Spleen (tissue), 11 donors: ENCODE measurements at regions not wholly inside any gene's neighbourhood (a gene's known extent, or its start where the extent isn't known, plus 50 kb on each side); places are given as distances from the start of the nearest gene placed in this dataset.

Experiments used
- DNase-seq: peaks from one replicate; pipeline ENCODE4 v3.0.0-alpha.2; 2020
- H3K27ac ChIP-seq, 8 donors: fragments of 200-600 bp; sonication (generic) in 7 of 8; 1 replicate in 4 of 8; 2 replicates in 4 of 8; pipeline versions ENCODE4 v1.5.0 to v1.8.0; 2016 to 2021; ENCODE audit warnings: inconsistent platforms in 4 of 8, mild to moderate bottlenecking in 4 of 8, moderate library complexity in 1 of 8
- H3K27me3 ChIP-seq, 7 donors: fragments of 200-600 bp; sonication (generic) in 6 of 7; replicated peaks in 1 of 7; 1 replicate in 4 of 7; 2 replicates in 3 of 7; pipeline versions ENCODE4 v1.5.0 to v1.8.0; 2016 to 2021; ENCODE audit warnings: inconsistent platforms in 3 of 7, mild to moderate bottlenecking in 1 of 7
- H3K36me3 ChIP-seq, 6 donors: fragments of 200-600 bp; sonication (generic) in 5 of 6; 1 replicate in 4 of 6; 2 replicates in 2 of 6; pipeline versions ENCODE4 v1.5.0 to v1.8.0; 2016 to 2021; ENCODE audit warnings: inconsistent platforms in 2 of 6
- H3K4me1 ChIP-seq, 6 donors: fragments of 200-600 bp; sonication (generic) in 5 of 6; 1 replicate in 3 of 6; 2 replicates in 3 of 6; pipeline versions ENCODE4 v1.5.0 to v1.8.0; 2016 to 2021; ENCODE audit warnings: inconsistent platforms in 3 of 6
- H3K4me3 ChIP-seq, 8 donors: fragments of 200-600 bp; sonication (generic) in 7 of 8; 1 replicate in 4 of 8; 2 replicates in 4 of 8; pipeline versions ENCODE4 v1.5.0 to v1.8.0; 2016 to 2021; ENCODE audit warnings: inconsistent platforms in 4 of 8, mild to moderate bottlenecking in 4 of 8, moderate library complexity in 2 of 8
- H3K9me3 ChIP-seq, 8 donors: fragments of 200-600 bp; sonication (generic) in 7 of 8; 1 replicate in 4 of 8; 2 replicates in 4 of 8; pipeline versions ENCODE4 v1.5.0 to v1.8.0; 2016 to 2021; ENCODE audit warnings: inconsistent platforms in 4 of 8
- POLR2A ChIP-seq, 3 donors: fragments of 450-650 bp; IDR thresholded peaks; one replicate each; pipeline ENCODE4 v1.5.1; 2017; ENCODE audit warnings: antibody characterized with exemption in 3 of 3, mild to moderate bottlenecking in 1 of 3
- POLR2AphosphoS5 ChIP-seq, 3 donors: sonication (generic); formaldehyde crosslinking; IDR thresholded peaks; one replicate each; pipeline ENCODE4 v1.5.1; 2017; ENCODE audit warnings: antibody characterized with exemption in 3 of 3
- WGBS, 5 donors: extraction: QIAGEN DNeasy Blood & Tissue Kit in 3 of 5; methylation state at CpG; one replicate each; pipeline versions ENCODE4 v1.1.5 to v1.1.7; 2013 to 2018; 5-methylcytosine and 5-hydroxymethylcytosine counted together
- intact Hi-C: fragments of 100-400 bp; cut with DNase I; formaldehyde crosslinking; loops from one replicate; pipeline ENCODE4 v1.15.0; 2023; ENCODE audit warnings: low total_unique reads
- TF ChIP-seq, protein P1 (sequence below), 11 experiments: fragments of 200-600 bp in 7 of 11; fragments of 450-650 bp in 4 of 11; sonication (generic) in 4 of 11; IDR thresholded peaks in 8 of 11; conservative IDR thresholded peaks in 3 of 11; 1 replicate in 7 of 11; 2 replicates in 4 of 11; pipeline versions ENCODE4 v1.4.0 to v1.8.0; 2016 to 2021; ENCODE audit warnings: antibody characterized with exemption in 11 of 11, inconsistent platforms in 4 of 11, mild to moderate bottlenecking in 1 of 11
- donor health status: healthy with polysubstance abuse.
- donor health status: DM: no; HTN: no; CAD: no; lungs with moderate emphysema.
- donor health status: DM: no; HTN: no; CAD: no.
- donor health status: Bipolar disorder and iron deficiency.
- donor health status: healthy.
- donor health status: DM: no; HTN: no; CAD: no.
- donor health status: DM: yes; HTN: yes; CAD: no.

DNA sequence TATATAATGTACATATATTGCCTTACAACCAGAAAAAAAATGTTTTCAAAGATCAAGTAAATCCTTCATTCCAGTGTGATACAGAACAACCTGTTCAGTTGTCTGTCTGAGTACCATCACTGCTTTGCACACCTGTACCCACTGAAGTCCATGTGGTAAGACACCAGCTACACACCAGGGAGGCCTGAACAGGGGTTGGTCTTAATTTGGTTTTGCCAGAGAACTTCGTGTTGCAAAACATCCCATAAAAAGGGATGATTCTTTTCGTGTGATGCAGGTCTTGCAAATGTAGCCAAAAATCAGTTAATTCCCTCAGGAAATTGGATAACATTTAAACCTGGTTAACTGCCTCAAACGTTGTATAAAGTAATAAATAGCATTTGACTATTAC lies 73.7 kb upstream of the SLC1A4 start:
- H3K27ac ChIP-seq = peak overlapping the region in 4 of 8 donors; percentile 23 to 87 (median 80)
- H3K36me3 ChIP-seq = peaks cover 0 to 2% (median 0%) of the 10 kb centered on the region in 6 donors
- peaks cover 11 to 72% (median 49%) of the 10 kb centered on the region in 6 donors for H3K4me1 ChIP-seq
- TF ChIP-seq, protein P1, sequence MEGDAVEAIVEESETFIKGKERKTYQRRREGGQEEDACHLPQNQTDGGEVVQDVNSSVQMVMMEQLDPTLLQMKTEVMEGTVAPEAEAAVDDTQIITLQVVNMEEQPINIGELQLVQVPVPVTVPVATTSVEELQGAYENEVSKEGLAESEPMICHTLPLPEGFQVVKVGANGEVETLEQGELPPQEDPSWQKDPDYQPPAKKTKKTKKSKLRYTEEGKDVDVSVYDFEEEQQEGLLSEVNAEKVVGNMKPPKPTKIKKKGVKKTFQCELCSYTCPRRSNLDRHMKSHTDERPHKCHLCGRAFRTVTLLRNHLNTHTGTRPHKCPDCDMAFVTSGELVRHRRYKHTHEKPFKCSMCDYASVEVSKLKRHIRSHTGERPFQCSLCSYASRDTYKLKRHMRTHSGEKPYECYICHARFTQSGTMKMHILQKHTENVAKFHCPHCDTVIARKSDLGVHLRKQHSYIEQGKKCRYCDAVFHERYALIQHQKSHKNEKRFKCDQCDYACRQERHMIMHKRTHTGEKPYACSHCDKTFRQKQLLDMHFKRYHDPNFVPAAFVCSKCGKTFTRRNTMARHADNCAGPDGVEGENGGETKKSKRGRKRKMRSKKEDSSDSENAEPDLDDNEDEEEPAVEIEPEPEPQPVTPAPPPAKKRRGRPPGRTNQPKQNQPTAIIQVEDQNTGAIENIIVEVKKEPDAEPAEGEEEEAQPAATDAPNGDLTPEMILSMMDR (IDR thresholded peaks at IDR 0.05 in 8 of 11, conservative IDR thresholded peaks at IDR 0.05 in 3 of 11) = no peak
- no peak for TF ChIP-seq POLR2AphosphoS5 (IDR thresholded peaks at IDR 0.05)
- TF ChIP-seq POLR2A (IDR thresholded peaks at IDR 0.05) = no peak
- no peak for DNase-seq
- H3K4me3 ChIP-seq = no peak overlapping the region
- no peaks in the 10 kb centered on the region for H3K9me3 ChIP-seq
- WGBS, 5 donors = 16 to 32% (median 29%) methylated on average over 3 of the region's 3 CpGs
- intact Hi-C loops = loop anchor here (5.0 to 10.0 kb wide), 3 partner anchors 69 to 249 kb away; partner anchors contain the start of gene SLC1A4
- H3K27me3 ChIP-seq = no peaks in the 10 kb centered on the region

DNA sequence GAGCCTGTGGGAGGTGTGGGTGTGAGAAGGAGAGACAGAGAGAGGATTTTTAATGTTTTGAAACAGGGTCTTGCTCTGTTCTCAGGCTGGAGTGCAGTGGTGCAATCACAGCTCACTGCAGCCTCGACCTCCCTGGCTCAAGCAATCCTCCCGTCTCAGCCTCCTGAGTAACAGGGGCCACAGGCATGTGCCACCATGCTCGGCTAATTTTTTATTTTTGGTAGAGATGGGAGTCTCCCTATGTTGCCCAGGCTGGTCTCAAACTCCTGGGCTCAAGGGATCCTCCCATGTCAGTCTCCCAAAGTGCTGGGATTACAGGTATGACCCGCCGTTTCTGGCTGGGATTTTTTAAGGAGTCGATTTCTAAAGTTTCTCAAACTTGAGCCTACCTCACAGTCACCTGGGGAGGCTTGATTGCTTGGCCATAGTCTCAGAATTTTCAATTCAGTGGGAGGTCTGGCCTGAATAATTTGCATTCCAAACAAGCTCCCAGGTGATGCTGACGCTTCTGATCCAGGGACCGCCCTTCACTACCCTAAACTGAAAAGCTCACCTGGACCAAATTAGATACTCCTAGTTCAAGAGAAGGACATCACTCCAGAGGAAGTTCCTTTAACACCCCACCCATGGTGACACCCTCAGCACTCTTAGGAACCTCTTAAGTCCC lies 70.8 kb upstream of the SLC1A4 start:
- H3K36me3 ChIP-seq = peaks cover 0 to 8% (median 0%) of the 10 kb centered on the region in 6 donors
- peaks cover 10 to 78% (median 47%) of the 10 kb centered on the region in 6 donors for H3K4me1 ChIP-seq
- no peaks in the 10 kb centered on the region for H3K27me3 ChIP-seq
- WGBS, 5 donors = 73 to 86% (median 79%) methylated on average over 8 of the region's 8 CpGs
- no peaks in the 10 kb centered on the region for H3K9me3 ChIP-seq
- DNase-seq = no peak
- intact Hi-C loops = loop anchor here (5.0 to 10.0 kb wide), 3 partner anchors 66 to 246 kb away; partner anchors contain the start of gene SLC1A4
- H3K4me3 ChIP-seq = peak overlapping the region in 7 of 8 donors; percentile 20 to 72 (median 37)
- TF ChIP-seq POLR2A (IDR thresholded peaks at IDR 0.05) (no peak), POLR2AphosphoS5 (IDR thresholded peaks at IDR 0.05) (no peak)
- TF ChIP-seq, protein P1 (IDR thresholded peaks at IDR 0.05 in 8 of 11, conservative IDR thresholded peaks at IDR 0.05 in 3 of 11) = no peak
- peak overlapping the region in 7 of 8 donors; percentile 65 to 87 (median 73) for H3K27ac ChIP-seq

DNA sequence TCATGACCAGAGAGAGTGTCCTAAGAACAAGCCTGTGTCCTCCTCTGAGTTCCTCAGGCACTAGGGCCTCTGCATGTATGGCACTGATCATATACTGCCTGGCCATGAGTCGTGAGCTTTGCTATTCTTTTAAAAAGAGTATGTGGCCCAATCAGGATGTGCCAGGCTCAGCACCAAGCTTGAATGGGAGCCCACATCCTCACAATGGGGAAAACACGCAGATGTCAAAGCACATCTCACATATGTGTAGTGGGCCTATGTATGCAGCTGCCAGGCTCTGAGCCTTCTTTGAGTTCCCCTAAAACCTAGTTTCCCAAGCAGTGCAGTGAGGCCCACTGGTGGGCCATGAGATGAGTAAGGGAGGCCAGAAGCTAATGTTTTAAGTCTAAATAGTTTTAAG lies 69.9 kb upstream of the SLC1A4 start:
- 75 to 93% (median 88%) methylated on average over 2 of the region's 2 CpGs for WGBS, 5 donors
- TF ChIP-seq POLR2A (IDR thresholded peaks at IDR 0.05) (no peak), POLR2AphosphoS5 (IDR thresholded peaks at IDR 0.05) (no peak)
- TF ChIP-seq, protein P1 (IDR thresholded peaks at IDR 0.05 in 8 of 11, conservative IDR thresholded peaks at IDR 0.05 in 3 of 11) = no peak
- Histone ChIP-seq H3K27ac (peak overlapping the region in 2 of 8 donors; percentile 82 to 87), H3K36me3 (peaks cover 0 to 8% (median 0%) of the 10 kb centered on the region in 6 donors), H3K27me3 (no peaks in the 10 kb centered on the region), H3K4me3 (no peak overlapping the region), H3K4me1 (peaks cover 8 to 78% (median 47%) of the 10 kb centered on the region in 6 donors), H3K9me3 (no peaks in the 10 kb centered on the region)
- no peak for DNase-seq
- intact Hi-C loops = loop anchor here (5.0 to 10.0 kb wide), 3 partner anchors 66 to 246 kb away; partner anchors contain the start of gene SLC1A4
